SK-N-SH treated with all-trans-retinoic acid at 6 μM for 48 hours (cell line): ENCODE measurements at regions not wholly inside any gene's neighbourhood (a gene's known extent, or its start where the extent isn't known, plus 50 kb on each side); places are given as distances from the start of the nearest gene placed in this dataset.

Experiments
- ATAC-seq: fragments of 200-7000 bp; cut with Tn5 transposase; 3 replicates; pipeline ENCODE4 v1.9.1; 2020; ENCODE audit warnings: mild to moderate bottlenecking, moderate library complexity
- ARNTL ChIP-seq: fragments of 450-650 bp; formaldehyde crosslinking; IDR thresholded peaks from 2 replicates; pipeline ENCODE4 v1.5.0; 2020; ENCODE audit warnings: low read depth, mild to moderate bottlenecking, moderate library complexity, borderline replicate concordance
- BACH2 ChIP-seq: fragments of 250-450 bp; sonication (Bioruptor Pico); IDR thresholded peaks from 2 replicates; pipeline ENCODE4 v1.9.0; 2021; ENCODE audit warnings: mild to moderate bottlenecking, borderline replicate concordance
- CSDC2 ChIP-seq: fragments of 250-450 bp; sonication (Bioruptor Pico); IDR thresholded peaks from 2 replicates; pipeline ENCODE4 v1.5.0; 2020; ENCODE audit warnings: mild to moderate bottlenecking, moderate library complexity
- ESRRG ChIP-seq: fragments of 250-450 bp; sonication (Bioruptor Pico); IDR thresholded peaks from 2 replicates; pipeline ENCODE4 v1.6.1; 2021; ENCODE audit warnings: mild to moderate bottlenecking
- GLIS3 ChIP-seq: fragments of 250-450 bp; sonication (Bioruptor Pico); IDR thresholded peaks from 2 replicates; pipeline ENCODE4 v1.5.0; 2020; ENCODE audit warnings: mild to moderate bottlenecking, moderate library complexity
- ISL1 ChIP-seq: fragments of 250-450 bp; sonication (Bioruptor Pico); IDR thresholded peaks from 2 replicates; pipeline ENCODE4 v2.1.2; 2022; ENCODE audit warnings: mild to moderate bottlenecking, moderate library complexity
- OSR1 ChIP-seq: fragments of 250-450 bp; sonication (Bioruptor Pico); IDR thresholded peaks from 2 replicates; pipeline ENCODE4 v1.8.0; 2022; ENCODE audit warnings: moderate library complexity, mild to moderate bottlenecking, inconsistent platforms
- PPARA ChIP-seq: fragments of 250-450 bp; sonication (Bioruptor Pico); IDR thresholded peaks from 2 replicates; pipeline ENCODE4 v1.5.0; 2020; ENCODE audit warnings: mild to moderate bottlenecking, borderline replicate concordance
- RARB ChIP-seq: fragments of 250-450 bp; sonication (Bioruptor Pico); IDR thresholded peaks from 2 replicates; pipeline ENCODE4 v1.8.0; 2021; ENCODE audit warnings: mild to moderate bottlenecking, moderate library complexity
- SNAI2 ChIP-seq: fragments of 250-450 bp; sonication (Bioruptor Pico); IDR thresholded peaks from 2 replicates; pipeline ENCODE4 v1.5.0; 2020; ENCODE audit warnings: mild to moderate bottlenecking, moderate library complexity
- TCF4 ChIP-seq: fragments of 250-450 bp; sonication (Bioruptor Pico); IDR thresholded peaks from 2 replicates; pipeline ENCODE4 v1.8.0; 2021; ENCODE audit warnings: mild to moderate bottlenecking, moderate library complexity, borderline replicate concordance
- TOX ChIP-seq: fragments of 250-450 bp; sonication (Bioruptor Pico); IDR thresholded peaks from 2 replicates; pipeline ENCODE4 v1.8.0; 2021; ENCODE audit warnings: mild to moderate bottlenecking, moderate library complexity, borderline replicate concordance
- ZC3H10 ChIP-seq: fragments of 250-450 bp; sonication (Bioruptor Pico); IDR thresholded peaks from 2 replicates; pipeline ENCODE4 v1.5.1; 2021; ENCODE audit warnings: mild to moderate bottlenecking, moderate library complexity
- ZFP3 ChIP-seq: fragments of 250-450 bp; sonication (Bioruptor Pico); IDR thresholded peaks from 2 replicates; pipeline ENCODE4 v1.5.0; 2020; ENCODE audit warnings: mild to moderate bottlenecking, moderate library complexity
- ZFP30 ChIP-seq: fragments of 450-650 bp; formaldehyde crosslinking; IDR thresholded peaks from 2 replicates; pipeline ENCODE4 v1.5.0; 2022; ENCODE audit warnings: mild to moderate bottlenecking, moderate library complexity
- ZNF565 ChIP-seq: fragments of 450-650 bp; formaldehyde crosslinking; conservative IDR thresholded peaks from 2 replicates; pipeline ENCODE4 v1.5.0; 2020; ENCODE audit warnings: low read depth, mild to moderate bottlenecking, moderate library complexity
- ZNF70 ChIP-seq: fragments of 450-650 bp; formaldehyde crosslinking; IDR thresholded peaks from 2 replicates; pipeline ENCODE4 v1.5.0; 2020; ENCODE audit warnings: mild to moderate bottlenecking, moderate library complexity
- ZNF8 ChIP-seq: fragments of 450-650 bp; formaldehyde crosslinking; IDR thresholded peaks from 2 replicates; pipeline ENCODE4 v1.5.0; 2020; ENCODE audit warnings: mild to moderate bottlenecking, moderate library complexity
- TF ChIP-seq, protein P1 (sequence below): fragments of 250-450 bp; sonication (Bioruptor Pico); IDR thresholded peaks from 2 replicates; pipeline ENCODE4 v1.8.0; 2021; ENCODE audit warnings: low read depth, mild to moderate bottlenecking, moderate library complexity, borderline replicate concordance
- TF ChIP-seq, protein P2 (sequence below): fragments of 250-450 bp; sonication (Bioruptor Pico); IDR thresholded peaks from 2 replicates; pipeline ENCODE4 v1.5.0; 2020; ENCODE audit warnings: mild to moderate bottlenecking, moderate library complexity
- TF ChIP-seq, protein P3 (sequence below): fragments of 250-450 bp; sonication (Bioruptor Pico); IDR thresholded peaks from 2 replicates; pipeline ENCODE4 v1.5.1; 2021; ENCODE audit warnings: mild to moderate bottlenecking, moderate library complexity
- TF ChIP-seq, protein P4 (sequence below): fragments of 250-450 bp; sonication (Bioruptor Pico); IDR thresholded peaks from 2 replicates; pipeline ENCODE4 v1.8.0; 2020; ENCODE audit warnings: mild to moderate bottlenecking, moderate library complexity, borderline replicate concordance
- TF ChIP-seq, protein P5 (sequence below): fragments of 250-450 bp; sonication (Bioruptor Pico); IDR thresholded peaks from 2 replicates; pipeline ENCODE4 v1.5.1; 2020; ENCODE audit warnings: low read depth, mild to moderate bottlenecking, moderate library complexity

DNA sequence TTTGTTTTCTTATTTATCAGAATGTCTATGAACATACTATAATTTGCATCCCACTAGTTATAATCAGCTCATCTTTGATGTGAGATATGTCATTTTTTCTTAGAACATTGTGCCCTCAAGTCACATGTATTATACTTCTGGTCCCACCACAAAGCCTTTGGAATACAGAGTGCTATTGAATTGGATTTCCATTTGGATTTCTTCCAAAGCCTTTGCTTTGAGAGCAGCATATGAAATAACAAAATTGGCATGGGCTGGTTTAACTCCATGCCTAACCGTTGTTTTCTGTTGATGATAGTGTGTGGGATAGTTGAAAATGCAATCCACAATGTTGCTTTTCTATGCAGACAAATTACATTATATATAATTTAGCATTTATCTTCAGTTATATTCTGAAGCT lies 284.5 kb upstream of the PLSCR5 start (continued):
- TF ChIP-seq, protein P1, sequence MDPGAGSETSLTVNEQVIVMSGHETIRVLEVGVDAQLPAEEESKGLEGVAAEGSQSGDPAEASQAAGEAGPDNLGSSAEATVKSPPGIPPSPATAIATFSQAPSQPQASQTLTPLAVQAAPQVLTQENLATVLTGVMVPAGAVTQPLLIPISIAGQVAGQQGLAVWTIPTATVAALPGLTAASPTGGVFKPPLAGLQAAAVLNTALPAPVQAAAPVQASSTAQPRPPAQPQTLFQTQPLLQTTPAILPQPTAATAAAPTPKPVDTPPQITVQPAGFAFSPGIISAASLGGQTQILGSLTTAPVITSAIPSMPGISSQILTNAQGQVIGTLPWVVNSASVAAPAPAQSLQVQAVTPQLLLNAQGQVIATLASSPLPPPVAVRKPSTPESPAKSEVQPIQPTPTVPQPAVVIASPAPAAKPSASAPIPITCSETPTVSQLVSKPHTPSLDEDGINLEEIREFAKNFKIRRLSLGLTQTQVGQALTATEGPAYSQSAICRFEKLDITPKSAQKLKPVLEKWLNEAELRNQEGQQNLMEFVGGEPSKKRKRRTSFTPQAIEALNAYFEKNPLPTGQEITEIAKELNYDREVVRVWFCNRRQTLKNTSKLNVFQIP (CRISPR knock-in tag): no peak

DNA sequence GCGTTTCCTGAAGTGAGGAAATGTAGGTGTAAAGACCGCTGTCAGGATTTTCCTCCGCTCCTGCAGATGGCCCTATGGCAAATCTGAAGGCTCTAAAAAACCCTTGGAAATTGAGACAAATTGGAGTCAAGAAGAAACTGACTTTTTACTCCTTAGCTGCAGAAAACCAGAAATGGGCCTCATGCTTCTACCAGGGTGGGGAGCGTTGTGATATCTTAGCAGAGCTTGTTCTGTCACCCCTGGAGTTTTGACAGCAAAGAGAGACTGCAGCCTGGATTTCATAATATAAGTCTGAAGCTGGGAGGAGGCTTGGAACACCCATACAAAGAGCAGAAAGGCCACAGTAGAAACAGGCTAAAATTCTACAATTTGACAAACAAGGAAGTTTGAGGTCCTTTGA lies 283.0 kb upstream of the PLSCR5 start:
- no peak for TF ChIP-seq RARB (CRISPR knock-in tag)
- TF ChIP-seq ZNF8 (CRISPR knock-in tag): no peak
- no peak for TF ChIP-seq SNAI2 (CRISPR knock-in tag)
- TF ChIP-seq ARNTL (CRISPR knock-in tag): no peak
- TF ChIP-seq, protein P2, sequence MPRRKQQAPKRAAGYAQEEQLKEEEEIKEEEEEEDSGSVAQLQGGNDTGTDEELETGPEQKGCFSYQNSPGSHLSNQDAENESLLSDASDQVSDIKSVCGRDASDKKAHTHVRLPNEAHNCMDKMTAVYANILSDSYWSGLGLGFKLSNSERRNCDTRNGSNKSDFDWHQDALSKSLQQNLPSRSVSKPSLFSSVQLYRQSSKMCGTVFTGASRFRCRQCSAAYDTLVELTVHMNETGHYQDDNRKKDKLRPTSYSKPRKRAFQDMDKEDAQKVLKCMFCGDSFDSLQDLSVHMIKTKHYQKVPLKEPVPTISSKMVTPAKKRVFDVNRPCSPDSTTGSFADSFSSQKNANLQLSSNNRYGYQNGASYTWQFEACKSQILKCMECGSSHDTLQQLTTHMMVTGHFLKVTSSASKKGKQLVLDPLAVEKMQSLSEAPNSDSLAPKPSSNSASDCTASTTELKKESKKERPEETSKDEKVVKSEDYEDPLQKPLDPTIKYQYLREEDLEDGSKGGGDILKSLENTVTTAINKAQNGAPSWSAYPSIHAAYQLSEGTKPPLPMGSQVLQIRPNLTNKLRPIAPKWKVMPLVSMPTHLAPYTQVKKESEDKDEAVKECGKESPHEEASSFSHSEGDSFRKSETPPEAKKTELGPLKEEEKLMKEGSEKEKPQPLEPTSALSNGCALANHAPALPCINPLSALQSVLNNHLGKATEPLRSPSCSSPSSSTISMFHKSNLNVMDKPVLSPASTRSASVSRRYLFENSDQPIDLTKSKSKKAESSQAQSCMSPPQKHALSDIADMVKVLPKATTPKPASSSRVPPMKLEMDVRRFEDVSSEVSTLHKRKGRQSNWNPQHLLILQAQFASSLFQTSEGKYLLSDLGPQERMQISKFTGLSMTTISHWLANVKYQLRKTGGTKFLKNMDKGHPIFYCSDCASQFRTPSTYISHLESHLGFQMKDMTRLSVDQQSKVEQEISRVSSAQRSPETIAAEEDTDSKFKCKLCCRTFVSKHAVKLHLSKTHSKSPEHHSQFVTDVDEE: no peak
- no peak for TF ChIP-seq ZFP30 (CRISPR knock-in tag)
- TF ChIP-seq BACH2 (CRISPR knock-in tag): no peak
- TF ChIP-seq GLIS3 (CRISPR knock-in tag): no peak
- TF ChIP-seq ZFP3 (CRISPR knock-in tag): no peak
- TF ChIP-seq PPARA (CRISPR knock-in tag): no peak
- TF ChIP-seq ZNF70: no peak
- TF ChIP-seq ISL1 (CRISPR knock-in tag): no peak
- no peak for TF ChIP-seq CSDC2 (CRISPR knock-in tag)
- no peak for TF ChIP-seq ZC3H10
- TF ChIP-seq OSR1 (CRISPR knock-in tag): no peak
- TF ChIP-seq ESRRG (CRISPR knock-in tag): no peak
- no peak for TF ChIP-seq ZNF565
- no peak for TF ChIP-seq TCF4 (CRISPR knock-in tag)
- TF ChIP-seq, protein P3, sequence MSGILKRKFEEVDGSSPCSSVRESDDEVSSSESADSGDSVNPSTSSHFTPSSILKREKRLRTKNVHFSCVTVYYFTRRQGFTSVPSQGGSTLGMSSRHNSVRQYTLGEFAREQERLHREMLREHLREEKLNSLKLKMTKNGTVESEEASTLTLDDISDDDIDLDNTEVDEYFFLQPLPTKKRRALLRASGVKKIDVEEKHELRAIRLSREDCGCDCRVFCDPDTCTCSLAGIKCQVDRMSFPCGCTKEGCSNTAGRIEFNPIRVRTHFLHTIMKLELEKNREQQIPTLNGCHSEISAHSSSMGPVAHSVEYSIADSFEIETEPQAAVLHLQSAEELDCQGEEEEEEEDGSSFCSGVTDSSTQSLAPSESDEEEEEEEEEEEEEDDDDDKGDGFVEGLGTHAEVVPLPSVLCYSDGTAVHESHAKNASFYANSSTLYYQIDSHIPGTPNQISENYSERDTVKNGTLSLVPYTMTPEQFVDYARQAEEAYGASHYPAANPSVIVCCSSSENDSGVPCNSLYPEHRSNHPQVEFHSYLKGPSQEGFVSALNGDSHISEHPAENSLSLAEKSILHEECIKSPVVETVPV: no peak
- ATAC-seq: no peak

DNA sequence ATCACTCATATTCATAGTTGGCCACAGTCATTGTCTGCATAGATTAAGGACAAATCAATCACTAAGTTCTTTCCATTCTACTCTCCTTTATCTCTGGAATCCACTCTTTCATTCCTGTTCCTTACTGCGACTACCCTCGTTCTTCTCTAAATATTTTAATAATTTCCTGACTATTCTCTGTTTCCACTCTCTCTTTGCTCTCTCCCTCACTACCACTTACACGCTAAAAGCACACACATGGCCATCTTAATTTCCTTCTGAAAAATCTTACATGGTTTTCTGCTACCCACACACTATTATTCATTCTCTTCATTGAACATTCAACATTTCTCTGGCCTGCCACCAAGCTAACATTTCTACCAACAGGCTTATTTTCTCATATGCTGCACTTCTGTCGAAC lies 279.6 kb upstream of the PLSCR5 start:
- no peak for TF ChIP-seq ZC3H10
- no peak for TF ChIP-seq ZFP3 (CRISPR knock-in tag)
- TF ChIP-seq ZNF70: no peak
- TF ChIP-seq CSDC2 (CRISPR knock-in tag): no peak
- no peak for TF ChIP-seq RARB (CRISPR knock-in tag)
- no peak for TF ChIP-seq SNAI2 (CRISPR knock-in tag)
- TF ChIP-seq, all 23 proteins: peak for 0

DNA sequence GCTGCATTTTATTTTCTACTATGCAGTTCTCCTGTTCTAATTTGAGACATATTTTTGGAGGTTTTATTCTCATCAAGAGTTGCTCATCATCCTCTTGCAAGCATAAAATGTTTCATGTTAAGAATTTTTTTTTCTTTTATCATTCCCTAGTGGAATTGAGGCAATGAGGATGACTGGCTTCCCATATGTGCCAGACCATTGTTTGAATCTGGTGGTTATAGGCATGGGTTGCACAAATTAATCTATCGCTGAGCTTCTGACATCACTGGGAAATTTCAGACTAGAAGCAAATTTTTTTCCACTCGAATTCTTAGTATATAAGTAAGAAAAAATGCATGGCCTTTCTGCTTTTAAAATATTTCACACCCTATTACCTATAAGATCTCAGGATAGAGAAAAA lies 279.1 kb upstream of the PLSCR5 start:
- no peak for ATAC-seq
- TF ChIP-seq TOX (CRISPR knock-in tag) (no peak), ZNF8 (CRISPR knock-in tag) (no peak), ESRRG (CRISPR knock-in tag) (no peak), ZC3H10 (no peak), TCF4 (CRISPR knock-in tag) (no peak), ARNTL (CRISPR knock-in tag) (no peak), GLIS3 (CRISPR knock-in tag) (no peak), ISL1 (CRISPR knock-in tag) (no peak), ZNF565 (no peak), ZFP30 (CRISPR knock-in tag) (no peak), CSDC2 (CRISPR knock-in tag) (no peak), SNAI2 (CRISPR knock-in tag) (no peak), BACH2 (CRISPR knock-in tag) (no peak), OSR1 (CRISPR knock-in tag) (no peak), ZFP3 (CRISPR knock-in tag) (no peak)
- TF ChIP-seq, protein P4, sequence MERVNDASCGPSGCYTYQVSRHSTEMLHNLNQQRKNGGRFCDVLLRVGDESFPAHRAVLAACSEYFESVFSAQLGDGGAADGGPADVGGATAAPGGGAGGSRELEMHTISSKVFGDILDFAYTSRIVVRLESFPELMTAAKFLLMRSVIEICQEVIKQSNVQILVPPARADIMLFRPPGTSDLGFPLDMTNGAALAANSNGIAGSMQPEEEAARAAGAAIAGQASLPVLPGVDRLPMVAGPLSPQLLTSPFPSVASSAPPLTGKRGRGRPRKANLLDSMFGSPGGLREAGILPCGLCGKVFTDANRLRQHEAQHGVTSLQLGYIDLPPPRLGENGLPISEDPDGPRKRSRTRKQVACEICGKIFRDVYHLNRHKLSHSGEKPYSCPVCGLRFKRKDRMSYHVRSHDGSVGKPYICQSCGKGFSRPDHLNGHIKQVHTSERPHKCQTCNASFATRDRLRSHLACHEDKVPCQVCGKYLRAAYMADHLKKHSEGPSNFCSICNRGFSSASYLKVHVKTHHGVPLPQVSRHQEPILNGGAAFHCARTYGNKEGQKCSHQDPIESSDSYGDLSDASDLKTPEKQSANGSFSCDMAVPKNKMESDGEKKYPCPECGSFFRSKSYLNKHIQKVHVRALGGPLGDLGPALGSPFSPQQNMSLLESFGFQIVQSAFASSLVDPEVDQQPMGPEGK: no peak
- TF ChIP-seq, protein P1 (CRISPR knock-in tag): no peak
- TF ChIP-seq, protein P5, sequence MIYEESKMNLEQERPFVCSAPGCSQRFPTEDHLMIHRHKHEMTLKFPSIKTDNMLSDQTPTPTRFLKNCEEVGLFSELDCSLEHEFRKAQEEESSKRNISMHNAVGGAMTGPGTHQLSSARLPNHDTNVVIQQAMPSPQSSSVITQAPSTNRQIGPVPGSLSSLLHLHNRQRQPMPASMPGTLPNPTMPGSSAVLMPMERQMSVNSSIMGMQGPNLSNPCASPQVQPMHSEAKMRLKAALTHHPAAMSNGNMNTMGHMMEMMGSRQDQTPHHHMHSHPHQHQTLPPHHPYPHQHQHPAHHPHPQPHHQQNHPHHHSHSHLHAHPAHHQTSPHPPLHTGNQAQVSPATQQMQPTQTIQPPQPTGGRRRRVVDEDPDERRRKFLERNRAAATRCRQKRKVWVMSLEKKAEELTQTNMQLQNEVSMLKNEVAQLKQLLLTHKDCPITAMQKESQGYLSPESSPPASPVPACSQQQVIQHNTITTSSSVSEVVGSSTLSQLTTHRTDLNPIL (CRISPR knock-in tag): no peak
- TF ChIP-seq, protein P3: no peak

More for the DNA sequence above, 279.6 kb upstream of the PLSCR5 start:
- ATAC-seq: no peak
